ENCODE measurements at regions not wholly inside any gene's neighbourhood (a gene's known extent, or its start where the extent isn't known, plus 50 kb on each side); places are given as distances from the start of the nearest gene placed in this dataset.
"Not testable (repeated sequence)": the region's sequence is repeated elsewhere in the genome, so short reads cannot be mapped to it uniquely, and the experiment has no call there.

GRCh38 chr12:46617167-46617566 lies 208.6 kb downstream of the SLC38A4 start:
- DNase-seq = no peak

- DNase-seq = no peak
Observed at GRCh38 chr12:46610754-46611153, 215.0 kb downstream of the SLC38A4 start.

DNA sequence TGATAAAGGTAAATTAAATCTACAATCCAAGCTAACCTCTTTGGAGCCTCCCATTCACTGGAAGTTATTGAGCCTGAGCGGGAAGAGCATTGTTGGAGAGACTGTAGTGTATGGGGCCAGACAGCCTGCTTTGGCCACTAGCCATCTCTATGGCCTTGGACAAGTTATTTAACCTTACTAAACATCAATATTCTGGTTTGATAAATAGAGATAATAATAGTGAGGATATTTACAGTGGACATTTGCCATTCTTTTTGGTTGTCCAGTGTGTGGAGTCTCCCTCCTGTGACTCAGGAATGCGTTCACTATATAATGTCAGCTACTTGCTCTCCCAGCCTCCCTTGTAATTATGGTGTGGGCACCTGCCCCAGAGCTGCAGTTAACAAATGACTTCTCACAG lies 216.1 kb downstream of the SLC38A4 start:
- DNase-seq = no peak

- no peak for DNase-seq
Observed at GRCh38 chr12:46609273-46609623, 216.5 kb downstream of the SLC38A4 start.

GRCh38 chr12:46608431-46609272 lies 217.1 kb downstream of the SLC38A4 start:
- DNase-seq = no peak

DNA sequence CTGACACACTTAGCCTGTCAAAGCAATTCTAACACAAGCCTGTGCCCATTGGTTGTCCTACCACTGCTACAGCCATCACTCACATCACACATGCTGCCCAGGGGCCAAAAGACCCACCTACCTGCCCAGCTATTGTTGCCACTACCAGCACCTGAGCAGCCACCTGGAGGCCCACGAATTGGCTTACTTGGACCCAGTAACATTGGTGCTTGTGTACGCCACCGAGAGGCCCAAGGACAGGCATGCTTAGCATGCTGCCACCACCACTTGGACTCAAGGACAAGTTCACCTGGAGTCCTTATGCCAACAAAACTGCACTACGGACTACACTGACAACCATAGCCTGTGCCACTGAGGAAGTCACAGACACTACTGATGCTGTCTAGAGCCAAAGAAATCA lies 221.1 kb downstream of the SLC38A4 start:
- DNase-seq = no peak

DNA sequence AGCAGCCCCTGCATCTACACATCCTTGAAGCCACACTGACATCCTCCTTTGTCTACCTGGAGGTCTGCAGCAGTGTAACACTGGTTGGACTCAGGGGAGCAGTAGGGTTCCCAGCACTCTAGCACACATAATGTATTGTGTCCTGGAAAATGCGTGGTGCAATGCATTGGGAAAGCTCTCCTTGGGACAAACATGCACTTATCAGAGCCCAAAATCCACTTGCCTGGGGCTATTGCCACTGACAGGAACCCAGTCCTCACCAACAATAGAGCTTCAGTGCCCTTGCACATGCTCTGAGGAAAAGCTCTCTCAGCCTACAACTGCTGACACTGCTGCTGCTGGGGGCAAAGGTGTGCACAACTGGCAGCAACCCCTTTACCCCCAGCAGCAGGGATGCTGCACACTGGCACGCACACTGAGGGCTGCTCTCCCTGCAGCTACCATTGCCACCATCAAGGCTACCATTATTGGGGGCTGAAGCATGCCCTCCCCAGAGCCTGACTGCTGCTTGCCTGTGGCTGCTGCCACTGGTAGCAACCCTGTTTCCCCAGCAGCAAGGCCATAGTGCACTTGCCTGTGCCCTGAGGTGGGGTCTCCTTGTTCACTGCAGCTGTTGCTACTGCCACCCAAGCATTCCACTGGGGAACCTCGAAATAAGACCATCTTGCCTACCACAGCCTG lies 221.9 kb downstream of the SLC38A4 start:
- DNase-seq = no peak

DNA sequence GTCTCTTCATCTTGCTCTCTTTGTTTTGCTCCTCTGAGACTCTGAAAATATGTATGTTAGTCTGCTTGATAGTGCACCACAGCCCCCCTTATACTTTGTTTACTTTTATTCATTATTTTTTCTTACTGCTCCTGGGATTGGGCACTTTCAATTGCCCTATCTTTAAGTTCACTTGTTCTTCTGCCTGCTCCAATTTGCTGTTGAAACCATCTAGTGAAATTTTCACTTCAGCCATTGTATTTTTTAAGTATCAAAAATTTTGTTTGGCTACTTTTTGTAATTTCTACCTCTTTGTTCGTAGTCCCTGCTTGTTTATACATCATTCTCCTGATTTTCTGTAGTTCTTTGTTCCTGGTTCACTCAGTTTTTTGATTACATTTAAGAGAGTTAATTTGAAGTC lies 223.3 kb downstream of the SLC38A4 start:
- no peak for DNase-seq

GRCh38 chr12:46590991-46591703 lies 218.6 kb upstream of the SLC38A2 start:
- DNase-seq = no peak

DNA sequence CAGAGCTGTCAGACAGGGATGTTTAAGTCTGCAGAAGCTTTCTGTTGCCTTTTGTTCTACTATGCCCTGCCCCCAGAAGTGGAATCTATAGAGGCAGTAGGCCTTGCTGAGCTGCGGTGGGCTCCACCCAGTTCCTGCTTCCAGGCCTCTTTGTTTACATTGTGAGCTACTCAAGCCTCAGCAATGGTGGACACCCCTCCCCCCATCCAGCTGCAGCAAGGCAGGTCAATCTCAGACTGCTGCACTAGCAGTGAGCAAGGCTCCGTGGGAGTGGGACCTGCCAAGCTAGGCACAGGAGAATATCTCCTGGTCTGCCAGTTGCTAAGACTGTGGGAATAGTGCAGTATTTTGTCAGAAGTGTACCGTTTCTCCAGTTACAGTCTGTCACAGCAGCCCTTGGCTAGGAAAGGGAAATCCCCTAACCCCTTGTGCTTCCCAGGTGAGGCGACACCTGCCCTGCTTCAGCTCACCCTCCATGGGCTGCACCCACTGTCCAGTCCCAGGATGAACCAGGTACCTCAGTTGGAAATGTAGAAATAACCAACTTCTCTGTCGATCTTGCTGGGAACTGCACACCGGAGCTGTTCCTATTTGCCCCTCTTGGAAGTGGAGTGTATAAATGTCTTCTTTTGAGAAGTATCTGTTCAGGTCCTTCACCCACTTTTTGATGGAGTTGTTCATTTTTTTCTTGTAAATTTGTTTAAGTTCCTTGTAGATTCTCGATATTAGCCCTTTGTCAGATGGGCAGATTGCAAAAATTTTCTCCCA lies 213.5 kb upstream of the SLC38A2 start:
- no peak for DNase-seq

DNA sequence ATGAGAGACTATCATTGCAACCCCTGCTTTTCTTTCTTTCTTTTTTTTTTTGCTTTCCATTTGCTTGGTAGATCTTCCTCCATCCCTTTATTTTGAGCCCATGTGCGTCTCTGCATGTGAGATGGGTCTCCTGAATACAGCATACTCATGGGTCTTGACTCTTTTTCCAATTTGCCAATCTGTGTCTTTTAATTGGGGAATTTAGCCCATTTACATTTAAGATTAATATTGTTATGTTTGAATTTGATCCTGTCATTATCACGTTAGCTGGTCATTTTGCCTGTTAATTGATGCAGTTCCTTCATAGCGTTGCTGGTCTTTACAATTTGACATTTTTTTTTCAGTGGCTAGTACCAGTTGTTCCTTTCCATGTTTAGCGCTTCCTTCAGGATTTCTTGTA lies 211.5 kb upstream of the SLC38A2 start:
- DNase-seq = not testable (repeated sequence)

- DNase-seq = not testable (repeated sequence)
Observed at GRCh38 chr12:46581990-46582389, 209.4 kb upstream of the SLC38A2 start.

GRCh38 chr12:46580445-46580844 lies 207.9 kb upstream of the SLC38A2 start:
- DNase-seq = no peak

DNA sequence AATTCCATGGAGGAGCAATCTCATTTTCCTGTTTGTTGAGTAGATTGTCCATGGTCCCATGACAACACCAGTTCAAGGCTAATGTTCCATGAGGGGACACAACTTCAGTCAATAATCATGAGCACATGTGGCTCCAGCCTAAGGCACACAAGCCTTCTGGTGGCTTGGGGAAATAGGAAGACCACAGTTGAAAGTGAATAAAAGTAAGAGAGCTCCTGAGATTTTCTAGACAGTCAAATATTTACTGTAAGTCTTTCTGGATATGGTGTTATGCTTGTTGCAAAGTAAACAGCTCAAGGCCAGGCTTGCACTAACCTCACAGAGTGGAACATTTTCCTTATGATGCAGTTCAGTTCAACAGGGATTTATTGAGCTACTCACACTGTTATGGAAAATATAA lies 206.9 kb upstream of the SLC38A2 start:
- no peak for DNase-seq

- no peak for DNase-seq
Observed at GRCh38 chr12:46578190-46578982, 205.8 kb upstream of the SLC38A2 start.

- no peak for DNase-seq
Observed at GRCh38 chr12:46577063-46577776, 204.6 kb upstream of the SLC38A2 start.

GRCh38 chr12:46574847-46575246 lies 202.3 kb upstream of the SLC38A2 start:
- no peak for DNase-seq

DNA sequence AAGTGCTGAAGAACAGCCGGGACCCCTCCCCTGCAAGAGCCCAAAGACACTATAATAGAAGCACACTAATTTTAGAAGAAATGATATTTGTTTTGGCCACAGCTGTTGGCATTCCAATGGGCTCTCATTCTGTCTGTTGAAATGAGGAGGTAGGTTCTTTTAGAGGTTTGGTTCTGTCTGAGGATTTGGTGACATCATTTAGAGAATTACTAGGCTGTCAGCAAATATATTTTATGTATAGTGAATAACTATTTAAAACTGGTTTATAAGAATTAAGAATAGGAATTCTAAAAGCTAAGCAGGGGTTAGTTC lies 200.7 kb upstream of the SLC38A2 start:
- DNase-seq = no peak

DNA sequence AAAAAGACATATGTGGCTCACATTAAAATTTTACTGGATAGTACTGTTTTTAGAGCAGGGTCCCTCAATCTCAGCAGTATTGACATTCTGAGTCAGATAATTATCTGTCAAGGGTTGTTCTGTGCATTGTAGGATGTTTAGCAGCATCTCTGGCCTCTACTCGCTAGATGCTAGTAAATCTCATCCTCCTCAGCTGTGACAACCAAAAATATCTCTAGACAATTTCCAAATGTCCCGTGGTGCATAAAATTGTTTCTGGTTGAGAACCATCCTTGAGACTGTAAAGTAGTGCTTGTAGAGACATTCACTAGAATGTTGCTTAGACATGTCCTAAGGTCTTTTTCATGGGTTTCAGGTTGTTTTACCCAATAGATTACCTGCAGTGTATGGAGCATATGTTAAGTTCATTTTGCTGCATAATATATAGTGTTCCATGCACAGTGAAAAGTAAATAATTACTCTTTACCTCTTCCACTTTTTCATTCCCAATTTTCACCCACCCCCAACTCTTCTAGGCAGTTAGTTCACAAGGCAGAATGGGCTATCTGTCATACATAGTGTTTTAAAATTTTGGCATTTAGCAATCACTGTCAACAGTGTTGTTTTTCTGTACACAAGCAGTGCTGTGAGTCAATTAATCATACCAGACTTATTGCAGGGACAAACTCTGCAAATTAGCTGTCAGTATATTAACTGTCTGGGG lies 200.2 kb upstream of the SLC38A2 start:
- DNase-seq = no peak

DNA sequence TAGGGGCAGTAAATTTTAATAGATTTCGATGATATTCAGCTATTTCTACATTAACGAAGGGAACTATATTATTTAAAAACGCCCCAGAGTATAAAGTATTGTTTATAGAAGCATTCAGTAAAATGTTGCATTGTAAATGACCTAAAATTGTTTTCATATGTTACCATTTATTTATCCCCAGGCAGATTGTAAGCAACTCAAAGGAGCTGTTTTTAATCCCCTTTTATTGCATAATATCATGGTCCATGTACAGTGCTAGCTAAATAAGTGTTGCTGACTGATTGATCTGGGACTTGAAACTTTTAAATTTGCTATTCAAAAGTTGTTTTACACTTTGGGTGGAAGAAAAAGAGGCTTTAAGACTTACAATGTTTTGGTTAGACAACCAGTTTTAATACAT lies 199.0 kb upstream of the SLC38A2 start:
- DNase-seq = no peak

- no peak for DNase-seq
Observed at GRCh38 chr12:46569826-46570439, 197.4 kb upstream of the SLC38A2 start.
